ENCODE measurements at regions not wholly inside any gene's neighbourhood (a gene's known extent, or its start where the extent isn't known, plus 50 kb on each side); places are given as distances from the start of the nearest gene placed in this dataset.

- Histone ChIP-seq H3K79me1 (ENCODE audit: low read length) (no peaks in the 10 kb centered on the region), H2BK12ac (ENCODE audit: low read length) (no peak overlapping the region), H4K8ac (ENCODE audit: low read depth, low read length) (no peak overlapping the region), H3K27ac (ENCODE audit: low read depth, low read length) (no peak overlapping the region), H3K14ac (ENCODE audit: low read length) (no peak overlapping the region), H3K4ac (ENCODE audit: low read depth, low read length) (no peak overlapping the region), H4K91ac (ENCODE audit: low read depth, low read length) (no peak overlapping the region), H2BK5ac (ENCODE audit: low read depth, low read length, poor library complexity) (no peak overlapping the region), H3K4me2 (ENCODE audit: low read length) (no peak overlapping the region), H3K9ac (ENCODE audit: low read length) (no peak overlapping the region), H2BK120ac (ENCODE audit: insufficient read depth, low read length, poor library complexity) (no peak overlapping the region), H3K27me3 (ENCODE audit: insufficient read depth, low read length) (no peaks in the 10 kb centered on the region), H2AK5ac (ENCODE audit: low read length) (no peak overlapping the region), H4K12ac (ENCODE audit: low read depth, low read length) (no peak overlapping the region), H3K4me1 (ENCODE audit: control insufficient read depth in 1 of 2, insufficient read depth in 2 of 2, low read length in 2 of 2) (no peaks in the 10 kb centered on the region), H3K18ac (ENCODE audit: low read length) (no peak overlapping the region), H3K23ac (ENCODE audit: low read length) (no peak overlapping the region), H2AFZ (ENCODE audit: insufficient read depth, low read length, poor library complexity) (no peak overlapping the region), H3K36me3 (ENCODE audit: control insufficient read depth in 1 of 2, insufficient read depth in 2 of 2, low read length in 2 of 2) (no peaks in the 10 kb centered on the region), H3K4me3 (ENCODE audit: low read depth, low read length) (no peak overlapping the region), H3K9me3 (ENCODE audit: insufficient read depth, low read depth, low read length) (no peaks in the 10 kb centered on the region), H3K79me2 (ENCODE audit: control insufficient read depth, insufficient read depth, low read length, poor library complexity) (no peaks in the 10 kb centered on the region)
- no peak for DNase-seq
- WGBS (ENCODE audit: extremely low coverage, insufficient coverage, insufficient read length), result no CpG with 5 or more reads among the region's 5 CpGs
These were observed 89.6 kb downstream of the LEPR start for GRCh38 chr1:65509912-65510680.

DNA sequence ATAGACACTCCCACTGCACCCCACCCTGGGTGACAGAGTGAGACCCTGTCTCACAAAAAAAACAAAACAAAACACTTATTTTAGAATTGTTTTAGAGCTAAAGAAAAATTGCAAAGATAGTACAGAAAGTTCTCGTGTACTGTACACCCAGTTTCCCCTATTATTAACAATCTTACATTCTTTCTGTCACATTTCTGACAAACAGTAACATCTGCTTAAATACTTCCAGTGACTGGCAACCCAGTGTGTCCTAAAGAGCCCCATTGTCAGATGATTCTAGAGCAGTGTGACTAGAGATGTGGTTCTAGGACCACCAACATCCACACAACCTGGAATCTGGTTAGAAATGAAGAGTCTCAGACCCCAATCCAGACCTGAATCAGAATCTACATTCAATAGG is 90.5 kb downstream of the LEPR start:
- WGBS (ENCODE audit: extremely low coverage, insufficient coverage, insufficient read length), result no CpG with 5 or more reads among the region's 1 CpG
- Histone ChIP-seq H3K27ac (ENCODE audit: low read depth, low read length) (no peak overlapping the region), H3K79me1 (ENCODE audit: low read length) (no peaks in the 10 kb centered on the region), H4K8ac (ENCODE audit: low read depth, low read length) (no peak overlapping the region), H3K27me3 (ENCODE audit: insufficient read depth, low read length) (no peaks in the 10 kb centered on the region), H2BK5ac (ENCODE audit: low read depth, low read length, poor library complexity) (no peak overlapping the region), H2AK5ac (ENCODE audit: low read length) (no peak overlapping the region), H3K18ac (ENCODE audit: low read length) (no peak overlapping the region), H2BK12ac (ENCODE audit: low read length) (no peak overlapping the region), H4K12ac (ENCODE audit: low read depth, low read length) (no peak overlapping the region), H4K91ac (ENCODE audit: low read depth, low read length) (no peak overlapping the region), H3K4me1 (ENCODE audit: control insufficient read depth in 1 of 2, insufficient read depth in 2 of 2, low read length in 2 of 2) (no peaks in the 10 kb centered on the region), H2AFZ (ENCODE audit: insufficient read depth, low read length, poor library complexity) (no peak overlapping the region), H3K9me3 (ENCODE audit: insufficient read depth, low read depth, low read length) (no peaks in the 10 kb centered on the region), H3K4me3 (ENCODE audit: low read depth, low read length) (no peak overlapping the region), H3K9ac (ENCODE audit: low read length) (no peak overlapping the region), H3K36me3 (ENCODE audit: control insufficient read depth in 1 of 2, insufficient read depth in 2 of 2, low read length in 2 of 2) (no peaks in the 10 kb centered on the region), H3K23ac (ENCODE audit: low read length) (no peak overlapping the region), H3K14ac (ENCODE audit: low read length) (no peak overlapping the region), H3K4me2 (ENCODE audit: low read length) (no peak overlapping the region), H2BK120ac (ENCODE audit: insufficient read depth, low read length, poor library complexity) (no peak overlapping the region), H3K4ac (ENCODE audit: low read depth, low read length) (no peak overlapping the region), H3K79me2 (ENCODE audit: control insufficient read depth, insufficient read depth, low read length, poor library complexity) (no peaks in the 10 kb centered on the region)
- DNase-seq, result no peak

- no peak overlapping the region for H4K8ac ChIP-seq (ENCODE audit: low read depth, low read length)
- no peak overlapping the region for H4K91ac ChIP-seq (ENCODE audit: low read depth, low read length)
- H3K9me3 ChIP-seq (ENCODE audit: insufficient read depth, low read depth, low read length), result no peaks in the 10 kb centered on the region
- H2BK5ac ChIP-seq (ENCODE audit: low read depth, low read length, poor library complexity), result no peak overlapping the region
- no peaks in the 10 kb centered on the region for H3K4me1 ChIP-seq (ENCODE audit: control insufficient read depth in 1 of 2, insufficient read depth in 2 of 2, low read length in 2 of 2)
- H3K14ac ChIP-seq (ENCODE audit: low read length), result no peak overlapping the region
- no peak overlapping the region for H2BK120ac ChIP-seq (ENCODE audit: insufficient read depth, low read length, poor library complexity)
- no peaks in the 10 kb centered on the region for H3K79me2 ChIP-seq (ENCODE audit: control insufficient read depth, insufficient read depth, low read length, poor library complexity)
- no peak overlapping the region for H4K12ac ChIP-seq (ENCODE audit: low read depth, low read length)
- no peak overlapping the region for H2BK12ac ChIP-seq (ENCODE audit: low read length)
- no peak overlapping the region for H3K4me3 ChIP-seq (ENCODE audit: low read depth, low read length)
- no peak overlapping the region for H3K23ac ChIP-seq (ENCODE audit: low read length)
- H3K27me3 ChIP-seq (ENCODE audit: insufficient read depth, low read length), result no peaks in the 10 kb centered on the region
- no peak overlapping the region for H3K27ac ChIP-seq (ENCODE audit: low read depth, low read length)
- no peaks in the 10 kb centered on the region for H3K36me3 ChIP-seq (ENCODE audit: control insufficient read depth in 1 of 2, insufficient read depth in 2 of 2, low read length in 2 of 2)
- no CpG with 5 or more reads among the region's 4 CpGs for WGBS (ENCODE audit: extremely low coverage, insufficient coverage, insufficient read length)
- no peak overlapping the region for H3K9ac ChIP-seq (ENCODE audit: low read length)
- no peak overlapping the region for H3K18ac ChIP-seq (ENCODE audit: low read length)
- H3K4ac ChIP-seq (ENCODE audit: low read depth, low read length), result no peak overlapping the region
- no peak overlapping the region for H2AK5ac ChIP-seq (ENCODE audit: low read length)
- no peaks in the 10 kb centered on the region for H3K79me1 ChIP-seq (ENCODE audit: low read length)
- no peak overlapping the region for H2AFZ ChIP-seq (ENCODE audit: insufficient read depth, low read length, poor library complexity)
- DNase-seq, result no peak
- no peak overlapping the region for H3K4me2 ChIP-seq (ENCODE audit: low read length)
These were observed 91.9 kb downstream of the LEPR start for GRCh38 chr1:65512383-65512782.

DNA sequence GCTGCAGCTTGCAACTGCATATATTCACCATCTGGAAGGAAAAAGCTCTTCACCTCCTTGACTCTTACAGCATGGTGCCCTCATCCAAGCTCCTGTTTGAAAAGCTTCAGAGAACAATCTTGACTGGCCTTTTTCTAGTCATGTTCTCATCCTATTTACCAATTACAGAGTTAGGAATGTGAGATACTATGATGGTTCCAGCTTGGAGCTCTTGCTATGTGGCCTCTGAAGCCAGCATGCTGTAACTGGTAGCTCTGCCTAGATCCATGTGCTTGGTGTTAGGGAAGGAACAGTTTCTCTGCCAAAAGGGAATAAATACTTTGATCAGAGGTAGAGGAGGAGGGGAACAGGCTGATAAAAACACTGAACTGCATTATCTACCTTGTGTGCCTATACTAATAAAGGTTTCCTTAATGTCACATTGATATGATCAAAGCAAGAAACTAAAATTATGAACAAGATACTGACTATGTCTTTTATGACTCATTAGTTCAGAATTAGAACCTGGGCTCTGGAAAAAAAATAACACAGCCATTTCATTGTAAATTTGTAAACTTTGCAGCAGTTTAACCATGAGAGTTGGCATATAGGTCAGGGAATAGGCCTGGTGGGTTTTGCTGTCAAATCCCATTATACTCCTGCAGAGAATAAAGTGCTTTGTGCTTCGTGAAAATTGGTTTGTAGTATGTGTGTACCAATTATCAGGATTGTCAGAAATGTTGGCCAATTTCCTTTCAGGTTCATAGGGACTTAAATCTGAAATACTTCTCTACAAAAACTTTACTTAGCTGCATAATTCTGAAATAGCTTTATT is 92.7 kb downstream of the LEPR start:
- H3K14ac ChIP-seq (ENCODE audit: low read length), result no peak overlapping the region
- H2AFZ ChIP-seq (ENCODE audit: insufficient read depth, low read length, poor library complexity), result no peak overlapping the region
- H3K18ac ChIP-seq (ENCODE audit: low read length), result no peak overlapping the region
- no peak overlapping the region for H3K4me2 ChIP-seq (ENCODE audit: low read length)
- peak; percentile 59 to 87 for DNase-seq
- H4K8ac ChIP-seq (ENCODE audit: low read depth, low read length), result no peak overlapping the region
- no peak overlapping the region for H3K4me3 ChIP-seq (ENCODE audit: low read depth, low read length)
- no peak overlapping the region for H4K12ac ChIP-seq (ENCODE audit: low read depth, low read length)
- H2AK5ac ChIP-seq (ENCODE audit: low read length), result no peak overlapping the region
- H3K79me2 ChIP-seq (ENCODE audit: control insufficient read depth, insufficient read depth, low read length, poor library complexity), result no peaks in the 10 kb centered on the region
- no peaks in the 10 kb centered on the region for H3K79me1 ChIP-seq (ENCODE audit: low read length)
- no peak overlapping the region for H2BK120ac ChIP-seq (ENCODE audit: insufficient read depth, low read length, poor library complexity)
- H3K9me3 ChIP-seq (ENCODE audit: insufficient read depth, low read depth, low read length), result no peaks in the 10 kb centered on the region
- H2BK5ac ChIP-seq (ENCODE audit: low read depth, low read length, poor library complexity), result no peak overlapping the region
- H2BK12ac ChIP-seq (ENCODE audit: low read length), result no peak overlapping the region
- no CpG with 5 or more reads among the region's 1 CpG for WGBS (ENCODE audit: extremely low coverage, insufficient coverage, insufficient read length)
- H3K4ac ChIP-seq (ENCODE audit: low read depth, low read length), result no peak overlapping the region
- no peak overlapping the region for H3K23ac ChIP-seq (ENCODE audit: low read length)
- H4K91ac ChIP-seq (ENCODE audit: low read depth, low read length), result no peak overlapping the region
- H3K36me3 ChIP-seq (ENCODE audit: control insufficient read depth in 1 of 2, insufficient read depth in 2 of 2, low read length in 2 of 2), result no peaks in the 10 kb centered on the region
- H3K27me3 ChIP-seq (ENCODE audit: insufficient read depth, low read length), result no peaks in the 10 kb centered on the region
- H3K27ac ChIP-seq (ENCODE audit: low read depth, low read length), result no peak overlapping the region
- no peaks in the 10 kb centered on the region for H3K4me1 ChIP-seq (ENCODE audit: control insufficient read depth in 1 of 2, insufficient read depth in 2 of 2, low read length in 2 of 2)
- no peak overlapping the region for H3K9ac ChIP-seq (ENCODE audit: low read length)
